Peyer's patch (tissue), 4 donors: ENCODE measurements at regions not wholly inside any gene's neighbourhood (a gene's known extent, or its start where the extent isn't known, plus 50 kb on each side); places are given as distances from the start of the nearest gene placed in this dataset.

Source experiments
- CTCF ChIP-seq, 6 experiments: fragments of 450-650 bp in 4 of 6; fragments of 200-600 bp in 2 of 6; sonication (generic) in 1 of 6; IDR thresholded peaks; one replicate each; pipeline ENCODE4 v1.5.1; 2017 to 2019; ENCODE audit warnings: antibody characterized with exemption in 6 of 6, mild to moderate bottlenecking in 3 of 6, moderate library complexity in 1 of 6
- POLR2A ChIP-seq, 2 donors: fragments of 450-650 bp; IDR thresholded peaks; one replicate each; pipeline ENCODE4 v1.5.1; 2017; ENCODE audit warnings: antibody characterized with exemption in 2 of 2, mild to moderate bottlenecking in 2 of 2, moderate library complexity in 2 of 2

- TF ChIP-seq POLR2A (IDR thresholded peaks at IDR 0.05) (no peak), CTCF (IDR thresholded peaks at IDR 0.05) (no peak)
These were observed 327.8 kb downstream of the DHX15 start for GRCh38 chr4:24256547-24256946.
